GM12878 (cell line): ENCODE measurements at regions not wholly inside any gene's neighbourhood (a gene's known extent, or its start where the extent isn't known, plus 50 kb on each side); places are given as distances from the start of the nearest gene placed in this dataset.

Experiments used
- ATAC-seq: fragments of 200-7000 bp; cut with Tn5 transposase; 3 replicates; pipeline ENCODE4 v1.9.1; 2020; ENCODE audit warnings: mild to moderate bottlenecking, moderate library complexity
- BruUV-seq: library from RNA; stranded (reverse); fragments of 400-500 nt; replicated peaks from 2 replicates; lab custom pipeline; 2021; lab: Mats Ljungman, UMichigan
- CTCF ChIA-PET: fragments of 300-600 bp; sonication (Branson Sonifier 250); formaldehyde crosslinking; extraction: SDS; loops from one replicate; lab custom pipeline; 2021; ENCODE audit warnings: inconsistent platforms; lab: Yijun Ruan, JAX
- POLR2A ChIA-PET: fragments of 350-600 bp; formaldehyde crosslinking; extraction: SDS; loops from one replicate; lab custom pipeline; 2021; ENCODE audit warnings: inconsistent platforms; lab: Charles Lee
- RAD21 ChIA-PET: fragments of 300-600 bp; sonication (Branson Sonifier 250); formaldehyde crosslinking; loops from one replicate; lab custom pipeline; 2023; ENCODE audit warnings: antibody characterized with exemption; ENCODE audit not compliant: unreplicated experiment; lab: Charles Lee
- SMC1A ChIA-PET: fragments of 300-600 bp; sonication (Branson Sonifier 250); formaldehyde crosslinking; loops from one replicate; lab custom pipeline; 2023; ENCODE audit not compliant: unreplicated experiment, uncharacterized antibody; lab: Charles Lee
- DNase-seq: peaks from one replicate; pipeline ENCODE4 v3.0.0-alpha.2; 2011; ENCODE audit warnings: low read depth, low spot score
- FAIRE-seq: peaks from 3 replicates; lab custom pipeline; 2011; peaks lifted over from hg19 to GRCh38; lab: Jason Lieb, UNC
- H2AFZ ChIP-seq: 2 replicates; pipeline ENCODE4 v1.6.0; 2011; ENCODE audit warnings: low read depth, low read length, control low read depth; ENCODE audit not compliant: control insufficient read depth
- H3K27ac ChIP-seq: 2 replicates; pipeline ENCODE4 v1.5.1; 2011; ENCODE audit warnings: control low read depth; ENCODE audit not compliant: control insufficient read depth, insufficient read depth
- H3K27me3 ChIP-seq, 2 experiments: replicated peaks in 1 of 2; 2 replicates each; pipeline versions ENCODE4 v1.6.0 to v1.6.1; 2011; ENCODE audit warnings: low read length in 1 of 2; ENCODE audit not compliant: control insufficient read depth in 2 of 2, insufficient read depth in 2 of 2
- H3K36me3 ChIP-seq, 2 experiments: 2 replicates each; pipeline ENCODE4 v1.5.1; 2011; ENCODE audit warnings: low read length in 1 of 2; ENCODE audit not compliant: control insufficient read depth in 2 of 2, insufficient read depth in 2 of 2
- H3K4me1 ChIP-seq: 2 replicates; pipeline ENCODE4 v1.6.1; 2011; ENCODE audit warnings: mild to moderate bottlenecking, low read length, moderate library complexity, mixed read lengths; ENCODE audit not compliant: control insufficient read depth, insufficient read depth
- H3K4me2 ChIP-seq: 2 replicates; pipeline ENCODE4 v1.6.0; 2011; ENCODE audit warnings: control low read depth; ENCODE audit not compliant: control insufficient read depth, insufficient read depth
- H3K4me3 ChIP-seq: fragments of 200-600 bp; sonication (generic); 2 replicates; pipeline ENCODE4 v1.5.1; 2016
- H3K79me2 ChIP-seq: 2 replicates; pipeline ENCODE4 v1.6.0; 2011; ENCODE audit warnings: low read length; ENCODE audit not compliant: control insufficient read depth, insufficient read depth
- H3K9ac ChIP-seq: 2 replicates; pipeline ENCODE4 v1.8.0; 2011; ENCODE audit warnings: low read length, control low read depth, mixed read lengths; ENCODE audit not compliant: control insufficient read depth, insufficient read depth
- H3K9me3 ChIP-seq: replicated peaks from 3 replicates; pipeline ENCODE4 v1.5.1; 2011; ENCODE audit warnings: mild to moderate bottlenecking, low read length; ENCODE audit not compliant: control insufficient read depth, insufficient read depth
- H4K20me1 ChIP-seq: 2 replicates; pipeline ENCODE4 v1.6.0; 2011; ENCODE audit not compliant: control insufficient read depth, insufficient read depth
- CHD2 ChIP-seq: IDR thresholded peaks from 2 replicates; pipeline ENCODE4 v1.6.1; 2011; ENCODE audit warnings: low read depth, low read length, improper control_type of control experiment, borderline replicate concordance
- CUX1 ChIP-seq: IDR thresholded peaks from 2 replicates; pipeline ENCODE4 v1.6.1; 2012; ENCODE audit warnings: improper control_type of control experiment, low read depth, low read length; ENCODE audit not compliant: insufficient replicate concordance
- RCOR1 ChIP-seq: conservative IDR thresholded peaks from 2 replicates; pipeline ENCODE4 v1.6.1; 2012; ENCODE audit warnings: low read depth, low read length, improper control_type of control experiment
- SRF ChIP-seq, 2 experiments: IDR thresholded peaks; 2 replicates each; pipeline ENCODE4 v1.6.1; 2011; ENCODE audit warnings: low read depth in 2 of 2, low read length in 2 of 2, mild to moderate bottlenecking in 1 of 2, moderate library complexity in 1 of 2
- TAF1 ChIP-seq: IDR thresholded peaks from 2 replicates; pipeline ENCODE4 v1.6.1; 2011; ENCODE audit warnings: mild to moderate bottlenecking, low read depth, low read length, borderline replicate concordance
- USF1 ChIP-seq: IDR thresholded peaks from 2 replicates; pipeline ENCODE4 v1.6.1; 2011; ENCODE audit warnings: borderline replicate concordance, low read depth, mild to moderate bottlenecking, moderate library complexity, mixed read lengths, low read length; ENCODE audit not compliant: insufficient read depth; ENCODE audit errors: extremely low read length
- ZSCAN29 ChIP-seq: fragments of 450-650 bp; IDR thresholded peaks from 2 replicates; pipeline ENCODE4 v1.6.1; 2017; ENCODE audit warnings: mild to moderate bottlenecking, moderate library complexity
- WGBS: methylation state at CpG from one replicate; pipeline ENCODE4 v1.1.6; 2016; ENCODE audit warnings: low lambda C conversion rate; ENCODE audit not compliant: insufficient replicate concordance, insufficient coverage; ENCODE audit errors: missing lambda C conversion rate; 5-methylcytosine and 5-hydroxymethylcytosine counted together
- in situ Hi-C: fragments of 300-500 bp; cut with MboI; formaldehyde crosslinking; loops from 9 replicates; pipeline ENCODE4 v1.14.3; 2018; ENCODE audit warnings: mixed read lengths
- intact Hi-C: fragments of 100-400 bp; cut with micrococcal nuclease; formaldehyde crosslinking; loops from one replicate; pipeline ENCODE4 v1.14.2; 2022; ENCODE audit not compliant: unreplicated experiment
- TF ChIP-seq, protein P1 (sequence below): fragments of 450-650 bp; conservative IDR thresholded peaks from 2 replicates; pipeline ENCODE4 v1.6.1; 2017; ENCODE audit warnings: mild to moderate bottlenecking, moderate library complexity
- TF ChIP-seq, protein P2 (sequence below): IDR thresholded peaks from 2 replicates; pipeline ENCODE4 v1.6.1; 2012; ENCODE audit warnings: low read depth, low read length, improper control_type of control experiment

DNA sequence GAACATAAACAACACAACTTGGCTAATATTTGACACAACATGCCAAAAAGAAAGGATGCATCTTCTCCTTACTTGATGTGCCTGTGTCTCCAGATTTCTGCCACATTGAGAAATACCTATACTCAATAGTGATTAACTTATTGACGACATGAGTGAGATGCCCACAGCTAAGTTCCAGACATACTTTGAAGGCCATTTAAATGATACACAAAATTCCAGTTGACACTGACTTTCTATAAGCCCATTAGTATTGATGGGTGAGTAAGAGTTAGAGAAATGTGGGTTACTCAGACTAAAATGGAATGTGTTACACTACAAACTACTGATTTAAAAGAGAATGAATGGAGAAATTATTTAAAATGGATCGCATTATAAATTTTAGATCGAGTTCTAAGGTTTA is 838.2 kb upstream of the MGAT4C start (continued):
- TF ChIP-seq, protein P1, sequence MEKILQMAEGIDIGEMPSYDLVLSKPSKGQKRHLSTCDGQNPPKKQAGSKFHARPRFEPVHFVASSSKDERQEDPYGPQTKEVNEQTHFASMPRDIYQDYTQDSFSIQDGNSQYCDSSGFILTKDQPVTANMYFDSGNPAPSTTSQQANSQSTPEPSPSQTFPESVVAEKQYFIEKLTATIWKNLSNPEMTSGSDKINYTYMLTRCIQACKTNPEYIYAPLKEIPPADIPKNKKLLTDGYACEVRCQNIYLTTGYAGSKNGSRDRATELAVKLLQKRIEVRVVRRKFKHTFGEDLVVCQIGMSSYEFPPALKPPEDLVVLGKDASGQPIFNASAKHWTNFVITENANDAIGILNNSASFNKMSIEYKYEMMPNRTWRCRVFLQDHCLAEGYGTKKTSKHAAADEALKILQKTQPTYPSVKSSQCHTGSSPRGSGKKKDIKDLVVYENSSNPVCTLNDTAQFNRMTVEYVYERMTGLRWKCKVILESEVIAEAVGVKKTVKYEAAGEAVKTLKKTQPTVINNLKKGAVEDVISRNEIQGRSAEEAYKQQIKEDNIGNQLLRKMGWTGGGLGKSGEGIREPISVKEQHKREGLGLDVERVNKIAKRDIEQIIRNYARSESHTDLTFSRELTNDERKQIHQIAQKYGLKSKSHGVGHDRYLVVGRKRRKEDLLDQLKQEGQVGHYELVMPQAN: no peak
- TF ChIP-seq RCOR1: no peak

DNA sequence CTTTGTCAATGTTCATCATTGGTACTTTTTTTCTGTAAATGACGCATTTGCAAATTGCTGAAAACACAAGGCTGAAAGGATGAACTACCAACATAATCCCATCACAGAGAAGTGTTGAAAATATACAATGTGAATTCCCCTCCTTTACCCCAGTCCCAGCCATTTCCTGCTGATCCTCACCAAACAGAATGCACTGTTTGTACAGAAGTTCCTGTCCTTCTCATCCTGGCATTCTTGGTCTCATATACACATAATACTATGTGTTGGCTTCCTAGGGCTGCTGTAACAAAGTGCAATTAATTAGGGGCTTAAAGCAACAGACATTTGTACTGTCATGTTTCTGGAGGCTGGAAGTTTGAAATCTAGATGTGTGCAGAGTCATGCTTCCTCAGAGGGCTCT is 836.2 kb upstream of the MGAT4C start:
- no peak overlapping the region for H3K9ac ChIP-seq
- ATAC-seq (no peak), DNase-seq (no peak), FAIRE-seq (no peak)
- ChIA-PET RAD21 (no interaction called here), POLR2A (no interaction called here), SMC1A (no interaction called here), CTCF (no interaction called here)
- WGBS: 5% methylated on average over 1 of the region's 1 CpG
- no peak overlapping the region for H3K4me3 ChIP-seq
- BruUV-seq: no TSS peak
- no peak overlapping the region for H2AFZ ChIP-seq
- no peaks in the 10 kb centered on the region for H3K27me3 ChIP-seq
- intact Hi-C loops (no loop called here), in situ Hi-C loops (no loop called here)
- H3K79me2 ChIP-seq: no peaks in the 10 kb centered on the region
- no peaks in the 10 kb centered on the region for H3K36me3 ChIP-seq
- H4K20me1 ChIP-seq: no peaks in the 10 kb centered on the region
- no peak overlapping the region for H3K4me2 ChIP-seq
- no peaks in the 10 kb centered on the region for H3K4me1 ChIP-seq
- H3K27ac ChIP-seq: no peak overlapping the region
- no peaks in the 10 kb centered on the region for H3K9me3 ChIP-seq
- TF ChIP-seq USF1: no peak
- TF ChIP-seq, protein P2, sequence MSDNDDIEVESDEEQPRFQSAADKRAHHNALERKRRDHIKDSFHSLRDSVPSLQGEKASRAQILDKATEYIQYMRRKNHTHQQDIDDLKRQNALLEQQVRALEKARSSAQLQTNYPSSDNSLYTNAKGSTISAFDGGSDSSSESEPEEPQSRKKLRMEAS: no peak
- TF ChIP-seq CUX1: no peak
- no peak for TF ChIP-seq CHD2
- no peak for TF ChIP-seq ZSCAN29
- TF ChIP-seq, protein P1: no peak
- no peak for TF ChIP-seq TAF1
- no peak for TF ChIP-seq SRF (IDR thresholded peaks at IDR 0.05; ENCODE audit: low read depth in 2 of 2, low read length in 2 of 2)
